Heart left ventricle (tissue), 16 donors: ENCODE measurements at regions not wholly inside any gene's neighbourhood (a gene's known extent, or its start where the extent isn't known, plus 50 kb on each side); places are given as distances from the start of the nearest gene placed in this dataset.

Experiments
- ATAC-seq, 4 donors: fragments of 200-7000 bp; cut with Tn5 transposase; one replicate each; pipeline ENCODE4 v1.9.1; 2020 to 2022; ENCODE audit warnings: moderate library complexity in 4 of 4, mild to moderate bottlenecking in 3 of 4, moderate number of reproducible peaks in 1 of 4
- DNase-seq, 5 donors: peaks; one replicate each; pipeline ENCODE4 v3.0.0-alpha.2; 2020
- H3K27ac ChIP-seq, 12 donors: fragments of 200-600 bp; sonication (generic) in 4 of 12; one replicate each; pipeline versions ENCODE4 v1.5.0 to v1.8.0; 2016 to 2022; ENCODE audit warnings: mild to moderate bottlenecking in 2 of 12
- H3K27me3 ChIP-seq, 9 donors: fragments of 200-600 bp; sonication (generic) in 2 of 9; one replicate each; pipeline versions ENCODE4 v1.5.1 to v1.8.0; 2016 to 2022; ENCODE audit warnings: mild to moderate bottlenecking in 3 of 9
- H3K36me3 ChIP-seq, 9 donors: fragments of 200-600 bp; sonication (generic) in 2 of 9; one replicate each; pipeline versions ENCODE4 v1.5.0 to v1.8.0; 2018 to 2022; ENCODE audit warnings: mild to moderate bottlenecking in 2 of 9
- H3K4me1 ChIP-seq, 12 donors: fragments of 200-600 bp; sonication (generic) in 4 of 12; one replicate each; pipeline versions ENCODE4 v1.5.0 to v1.8.0; 2016 to 2022; ENCODE audit warnings: mild to moderate bottlenecking in 3 of 12
- H3K4me3 ChIP-seq, 12 donors: fragments of 200-600 bp; sonication (generic) in 4 of 12; one replicate each; pipeline versions ENCODE4 v1.5.0 to v1.8.0; 2017 to 2022; ENCODE audit warnings: mild to moderate bottlenecking in 9 of 12, moderate library complexity in 4 of 12
- H3K9me3 ChIP-seq, 12 donors: fragments of 200-600 bp; sonication (generic) in 4 of 12; one replicate each; pipeline versions ENCODE4 v1.5.0 to v1.8.0; 2016 to 2022; ENCODE audit warnings: mild to moderate bottlenecking in 1 of 12
- POLR2A ChIP-seq, 2 donors: fragments of 450-650 bp; IDR thresholded peaks; one replicate each; pipeline ENCODE4 v1.6.1; 2017; ENCODE audit warnings: antibody characterized with exemption in 2 of 2, mild to moderate bottlenecking in 2 of 2, moderate library complexity in 2 of 2
- WGBS, 4 donors: extraction: QIAGEN DNeasy Blood & Tissue Kit in 2 of 4; methylation state at CpG; one replicate each; pipeline versions ENCODE4 v1.1.5 to v1.1.7; 2013 to 2018; 5-methylcytosine and 5-hydroxymethylcytosine counted together
- intact Hi-C, 10 donors: fragments of 100-400 bp; cut with DNase I; formaldehyde crosslinking; loops; one replicate each; pipeline versions ENCODE4 v1.11.1 to v1.14.2; 2022
- TF ChIP-seq, protein P1 (sequence below), 12 donors: fragments of 200-600 bp; sonication (generic) in 4 of 12; IDR thresholded peaks; one replicate each; pipeline versions ENCODE4 v1.5.0 to v1.8.0; 2018 to 2022; ENCODE audit warnings: antibody characterized with exemption in 12 of 12, mild to moderate bottlenecking in 5 of 12
- donor health status: ischemic (EF 13 %, LVEDD 7.1; RV severe dilation, severe dysfunction).
- donor health status: healthy with polysubstance abuse.
- donor health status: DM: no; HTN: yes; CAD: no.
- donor health status: DM: no; HTN: no; CAD: no.
- donor health status: ischemic (EF 25% LVEDD 6.9; RV normal size, moderate dysfunction).
- donor health status: ischemic (EF 25% LVEDD 5.7; RV mildly dilated, moderate dysfunction).
- donor health status: healthy.
- donor health status: DM: yes; HTN: yes; CAD: no.
- donor health status: ischemic (EF 35%, LVEDD 5.7; RV mildly dilated, moderate dysfunction).
- donor health status: nonischemic (EF 11% LVEDD 7.7; RV severe dilation, severe dysfunction).
- donor health status: DM: yes; HTN: yes; CAD: no.
- donor health status: PGD.
- donor health status: ischemic (EF 29% LVEDD 5.4; RV normal size, mild dysfunction).
- donor health status: nonischemic (EF 23%, LVEDD 6.1; RV moderate dilation, normal function).

DNA sequence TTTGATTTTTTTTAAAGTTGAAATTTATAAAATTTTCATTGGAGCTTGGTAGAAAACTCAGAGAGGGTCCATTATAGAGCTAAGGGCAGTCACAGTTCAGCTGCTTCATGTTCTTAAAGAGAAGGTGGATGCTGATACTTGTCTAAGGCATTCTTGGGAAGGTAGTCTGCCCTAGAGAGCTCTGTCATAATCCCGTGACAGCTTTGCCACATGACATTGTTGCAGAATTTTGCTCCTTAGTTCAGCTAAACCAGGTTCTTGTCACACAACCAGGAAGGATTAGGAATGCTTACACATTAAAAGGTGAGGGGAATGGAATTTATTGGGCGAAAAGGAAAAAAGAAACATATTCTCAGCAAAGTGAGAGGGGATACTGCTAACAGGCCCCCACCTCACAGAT is 130.9 kb downstream of the GMNC start:
- TF ChIP-seq, protein P1, sequence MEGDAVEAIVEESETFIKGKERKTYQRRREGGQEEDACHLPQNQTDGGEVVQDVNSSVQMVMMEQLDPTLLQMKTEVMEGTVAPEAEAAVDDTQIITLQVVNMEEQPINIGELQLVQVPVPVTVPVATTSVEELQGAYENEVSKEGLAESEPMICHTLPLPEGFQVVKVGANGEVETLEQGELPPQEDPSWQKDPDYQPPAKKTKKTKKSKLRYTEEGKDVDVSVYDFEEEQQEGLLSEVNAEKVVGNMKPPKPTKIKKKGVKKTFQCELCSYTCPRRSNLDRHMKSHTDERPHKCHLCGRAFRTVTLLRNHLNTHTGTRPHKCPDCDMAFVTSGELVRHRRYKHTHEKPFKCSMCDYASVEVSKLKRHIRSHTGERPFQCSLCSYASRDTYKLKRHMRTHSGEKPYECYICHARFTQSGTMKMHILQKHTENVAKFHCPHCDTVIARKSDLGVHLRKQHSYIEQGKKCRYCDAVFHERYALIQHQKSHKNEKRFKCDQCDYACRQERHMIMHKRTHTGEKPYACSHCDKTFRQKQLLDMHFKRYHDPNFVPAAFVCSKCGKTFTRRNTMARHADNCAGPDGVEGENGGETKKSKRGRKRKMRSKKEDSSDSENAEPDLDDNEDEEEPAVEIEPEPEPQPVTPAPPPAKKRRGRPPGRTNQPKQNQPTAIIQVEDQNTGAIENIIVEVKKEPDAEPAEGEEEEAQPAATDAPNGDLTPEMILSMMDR (IDR thresholded peaks at IDR 0.05): no peak
- no peak for TF ChIP-seq POLR2A (IDR thresholded peaks at IDR 0.05)
- Histone ChIP-seq H3K4me3 (no peak overlapping the region), H3K36me3 (no peaks in the 10 kb centered on the region), H3K27ac (no peak overlapping the region), H3K4me1 (no peaks in the 10 kb centered on the region), H3K27me3 (no peaks in the 10 kb centered on the region), H3K9me3 (no peaks in the 10 kb centered on the region)
- intact Hi-C loops: no loop called here
- ATAC-seq (no peak), DNase-seq (no peak)
- WGBS, 4 donors: 86 to 90% (median 87%) methylated on average over 2 of the region's 2 CpGs

DNA sequence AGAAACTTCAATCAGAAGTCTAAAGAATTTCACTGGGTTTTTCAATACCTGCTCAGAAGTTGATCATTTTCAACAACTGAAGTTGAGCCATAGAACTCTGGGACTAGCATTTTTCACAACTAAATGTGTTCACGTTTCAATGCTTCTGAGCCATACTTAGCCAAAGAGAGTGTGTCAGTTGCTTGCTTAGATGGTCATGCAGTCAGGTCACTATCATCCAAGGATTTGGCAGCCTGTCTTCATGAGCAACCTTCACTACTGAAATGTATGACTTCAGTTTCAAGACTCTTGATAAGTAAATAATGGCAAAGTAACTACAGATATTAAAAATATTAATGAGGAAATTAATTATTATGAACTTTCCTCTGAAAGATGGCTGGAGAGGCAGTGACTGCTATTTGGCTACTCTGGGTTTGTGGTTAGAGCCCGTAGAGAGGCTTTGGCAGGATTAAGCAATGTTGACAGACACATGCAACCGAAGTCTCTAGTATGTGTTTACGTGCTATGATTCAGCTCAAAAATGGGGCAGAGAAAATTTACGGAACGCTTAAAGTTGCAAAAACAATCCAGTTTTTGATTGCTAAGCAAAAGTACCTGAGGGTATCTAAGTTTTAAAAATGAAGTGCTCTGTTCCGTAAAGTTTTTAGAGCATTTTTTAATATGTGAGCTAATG is 133.8 kb downstream of the GMNC start:
- Histone ChIP-seq H3K27ac (no peak overlapping the region), H3K4me3 (no peak overlapping the region), H3K9me3 (no peaks in the 10 kb centered on the region), H3K27me3 (no peaks in the 10 kb centered on the region), H3K36me3 (no peaks in the 10 kb centered on the region), H3K4me1 (no peaks in the 10 kb centered on the region)
- no peak for DNase-seq
- intact Hi-C loops: no loop called here
- TF ChIP-seq, protein P1 (IDR thresholded peaks at IDR 0.05): no peak
- no peak for TF ChIP-seq POLR2A (IDR thresholded peaks at IDR 0.05)
- no peak for ATAC-seq
- 78 to 88% (median 83%) methylated on average over 7 of the region's 7 CpGs for WGBS, 4 donors

DNA sequence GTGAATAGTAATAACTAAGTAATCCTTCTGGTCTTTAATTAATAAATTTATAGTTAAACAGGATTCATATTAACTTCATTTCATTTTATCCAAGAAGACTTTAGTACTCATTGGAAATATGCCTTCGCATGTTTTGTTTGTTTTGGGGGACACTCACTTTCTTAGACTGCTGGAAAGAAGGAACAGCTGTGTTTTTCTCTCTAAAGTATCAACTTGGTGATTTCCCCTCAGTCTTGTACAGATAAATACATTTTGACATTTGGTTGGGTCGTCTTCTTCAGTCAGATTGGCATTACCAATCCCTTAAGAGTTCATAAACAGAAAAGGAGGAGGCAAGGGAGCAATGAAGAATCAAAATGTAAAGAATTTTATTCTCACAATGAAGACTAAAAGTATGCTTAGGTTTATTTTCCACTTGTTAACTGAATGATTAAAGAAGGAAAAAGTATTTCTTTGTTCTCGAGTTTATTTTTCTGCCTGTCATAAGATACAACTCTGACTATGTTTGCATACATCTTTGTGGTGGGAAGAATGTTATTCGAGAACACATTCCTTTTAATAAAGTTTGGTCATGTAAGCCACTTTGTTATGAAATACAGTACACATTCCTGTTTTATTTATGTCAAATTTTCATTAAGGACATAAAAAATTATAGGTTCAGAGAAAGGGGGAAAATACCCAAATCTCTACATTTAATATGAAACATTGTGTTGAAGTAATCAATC is 140.2 kb downstream of the GMNC start:
- Histone ChIP-seq H3K36me3 (no peaks in the 10 kb centered on the region), H3K27ac (no peak overlapping the region), H3K4me3 (no peak overlapping the region), H3K9me3 (no peaks in the 10 kb centered on the region), H3K27me3 (no peaks in the 10 kb centered on the region), H3K4me1 (no peaks in the 10 kb centered on the region)
- ATAC-seq (no peak), DNase-seq (no peak)
- 70 to 82% (median 76%) methylated on average over 4 of the region's 4 CpGs for WGBS, 4 donors
- no peak for TF ChIP-seq POLR2A (IDR thresholded peaks at IDR 0.05)
- TF ChIP-seq, protein P1 (IDR thresholded peaks at IDR 0.05): no peak
- intact Hi-C loops: no loop called here

DNA sequence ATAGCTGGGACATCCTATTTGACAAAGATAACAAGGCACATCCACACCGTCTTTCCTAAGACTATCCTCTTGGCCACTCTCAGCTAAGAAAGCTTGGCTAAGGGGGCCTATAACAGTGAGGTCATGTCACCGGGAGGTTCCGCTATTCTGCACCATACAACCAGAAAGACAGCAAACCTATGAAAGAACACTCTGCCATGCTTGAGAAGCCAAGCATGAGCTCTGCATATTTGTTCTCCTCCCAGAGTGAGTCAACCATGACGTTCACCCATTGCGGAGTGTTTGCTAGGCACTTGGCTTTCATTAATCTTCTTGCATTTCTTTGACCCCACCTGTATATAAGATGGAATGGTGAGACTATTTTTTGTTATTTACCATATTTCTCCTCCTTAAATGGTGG is 141.2 kb downstream of the GMNC start:
- WGBS, 4 donors: 91 to 94% (median 93%) methylated on average over 5 of the region's 5 CpGs
- intact Hi-C loops: no loop called here
- no peaks in the 10 kb centered on the region for H3K4me1 ChIP-seq
- H3K4me3 ChIP-seq: no peak overlapping the region
- no peaks in the 10 kb centered on the region for H3K27me3 ChIP-seq
- no peaks in the 10 kb centered on the region for H3K9me3 ChIP-seq
- no peak for TF ChIP-seq POLR2A (IDR thresholded peaks at IDR 0.05)
- TF ChIP-seq, protein P1 (IDR thresholded peaks at IDR 0.05): no peak
- DNase-seq (no peak), ATAC-seq (no peak)
- H3K27ac ChIP-seq: no peak overlapping the region
- H3K36me3 ChIP-seq: no peaks in the 10 kb centered on the region
